DOHH2 (cell line): ENCODE measurements at regions not wholly inside any gene's neighbourhood (a gene's known extent, or its start where the extent isn't known, plus 50 kb on each side); places are given as distances from the start of the nearest gene placed in this dataset.

Source experiments
- EZH2phosphoT487 ChIP-seq: fragments of 200-600 bp; sonication (generic); IDR thresholded peaks from 2 replicates; pipeline ENCODE4 v1.6.1; 2017; ENCODE audit warnings: borderline replicate concordance, mild to moderate bottlenecking, antibody characterized with exemption, low read length, moderate library complexity, mixed read lengths
- TF ChIP-seq, protein P1 (sequence below): fragments of 200-600 bp; sonication (generic); IDR thresholded peaks from one replicate; pipeline ENCODE4 v1.5.1; 2014; ENCODE audit warnings: antibody characterized with exemption, mild to moderate bottlenecking, low read depth, low read length; ENCODE audit not compliant: poor library complexity, severe bottlenecking

DNA sequence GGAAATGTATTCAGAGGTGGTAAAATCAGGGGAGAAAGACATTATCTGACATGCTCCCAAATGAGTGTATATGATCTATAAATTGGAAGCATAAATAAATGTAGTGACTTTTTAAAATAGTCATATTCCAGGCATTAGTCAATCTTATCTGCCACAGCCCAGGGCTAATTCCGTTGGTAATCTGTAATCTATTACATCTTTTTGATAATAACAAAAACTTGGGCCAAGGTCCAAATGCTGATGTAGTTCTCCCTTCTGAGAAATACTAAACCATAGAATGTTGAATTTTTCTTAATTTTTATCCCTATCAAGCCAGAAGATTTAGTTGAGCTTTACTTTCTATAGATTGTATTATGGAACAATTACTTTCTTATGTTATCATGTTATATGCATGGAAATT, 1279.8 kb downstream of the EPHA7 start:
- TF ChIP-seq, protein P1, sequence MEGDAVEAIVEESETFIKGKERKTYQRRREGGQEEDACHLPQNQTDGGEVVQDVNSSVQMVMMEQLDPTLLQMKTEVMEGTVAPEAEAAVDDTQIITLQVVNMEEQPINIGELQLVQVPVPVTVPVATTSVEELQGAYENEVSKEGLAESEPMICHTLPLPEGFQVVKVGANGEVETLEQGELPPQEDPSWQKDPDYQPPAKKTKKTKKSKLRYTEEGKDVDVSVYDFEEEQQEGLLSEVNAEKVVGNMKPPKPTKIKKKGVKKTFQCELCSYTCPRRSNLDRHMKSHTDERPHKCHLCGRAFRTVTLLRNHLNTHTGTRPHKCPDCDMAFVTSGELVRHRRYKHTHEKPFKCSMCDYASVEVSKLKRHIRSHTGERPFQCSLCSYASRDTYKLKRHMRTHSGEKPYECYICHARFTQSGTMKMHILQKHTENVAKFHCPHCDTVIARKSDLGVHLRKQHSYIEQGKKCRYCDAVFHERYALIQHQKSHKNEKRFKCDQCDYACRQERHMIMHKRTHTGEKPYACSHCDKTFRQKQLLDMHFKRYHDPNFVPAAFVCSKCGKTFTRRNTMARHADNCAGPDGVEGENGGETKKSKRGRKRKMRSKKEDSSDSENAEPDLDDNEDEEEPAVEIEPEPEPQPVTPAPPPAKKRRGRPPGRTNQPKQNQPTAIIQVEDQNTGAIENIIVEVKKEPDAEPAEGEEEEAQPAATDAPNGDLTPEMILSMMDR: no peak
- no peak for TF ChIP-seq EZH2phosphoT487
